OCI-LY3 (cell line): ENCODE measurements at regions not wholly inside any gene's neighbourhood (a gene's known extent, or its start where the extent isn't known, plus 50 kb on each side); places are given as distances from the start of the nearest gene placed in this dataset.

Experiments used
- CTCF ChIP-seq: fragments of 200-600, 300-600 bp; sonication (generic); IDR thresholded peaks from 2 replicates; pipeline ENCODE4 v1.5.1; 2014; ENCODE audit warnings: antibody characterized with exemption, low read length, low read depth
- EZH2phosphoT487 ChIP-seq: fragments of 200-600 bp; shearing (Covaris generic); IDR thresholded peaks from 2 replicates; pipeline ENCODE4 v1.6.1; 2018; ENCODE audit warnings: antibody characterized with exemption, mixed run types, low read depth

DNA sequence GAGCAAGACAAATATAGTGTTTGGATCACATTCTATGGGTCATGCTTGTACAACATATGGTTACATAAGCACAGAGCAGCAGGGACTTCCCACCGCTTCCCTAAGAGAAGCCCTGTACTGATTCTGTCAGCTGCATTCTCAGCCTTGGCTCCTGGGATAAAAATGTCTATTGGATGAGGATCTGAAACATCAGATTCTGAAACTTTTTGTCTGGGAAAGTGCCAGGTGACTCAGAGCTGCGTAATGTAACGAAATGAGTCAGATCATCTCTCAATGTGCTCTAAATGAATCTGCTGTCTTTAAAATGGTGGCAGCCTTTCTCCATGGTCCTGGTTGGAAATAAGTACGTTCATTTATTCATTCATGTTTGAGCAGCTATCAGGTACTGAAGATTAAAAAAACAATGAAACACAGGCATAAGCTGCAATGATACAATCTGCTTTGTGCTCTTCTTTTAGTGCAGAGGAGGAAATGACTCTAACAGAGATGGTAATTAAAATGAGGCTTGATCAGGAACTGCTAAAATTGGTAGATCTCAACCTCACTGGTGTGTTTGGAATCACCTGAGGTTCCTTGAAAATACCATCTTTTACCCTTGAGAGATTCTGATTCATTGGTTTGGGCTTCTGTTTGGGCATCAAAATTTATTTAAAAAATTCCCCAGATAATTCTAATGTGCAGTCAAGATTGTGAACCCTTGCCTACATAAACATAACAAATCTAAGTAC lies 99.1 kb upstream of the NAP1L1 start:
- TF ChIP-seq CTCF, result no peak
- TF ChIP-seq EZH2phosphoT487, result no peak
